ENCODE measurements at regions not wholly inside any gene's neighbourhood (a gene's known extent, or its start where the extent isn't known, plus 50 kb on each side); places are given as distances from the start of the nearest gene placed in this dataset.

DNA sequence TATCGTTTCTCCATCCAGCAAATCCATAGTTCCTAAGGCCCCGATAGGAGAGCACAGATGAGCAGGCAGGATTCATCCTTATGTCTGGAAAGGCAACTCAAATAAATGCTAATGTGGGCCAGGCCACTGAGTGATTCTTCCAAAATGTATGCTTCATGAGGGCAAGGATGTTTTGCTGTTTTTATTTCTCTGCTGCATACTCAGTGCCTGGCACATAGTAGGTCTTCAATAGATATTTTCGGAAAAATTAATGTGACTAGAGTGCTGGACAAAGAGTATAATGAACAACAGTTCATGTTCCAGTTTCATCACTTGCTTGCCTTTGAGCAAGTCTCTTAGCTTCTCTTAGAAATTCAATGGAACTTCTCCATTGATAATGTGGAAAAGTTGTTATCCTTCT, 357.7 kb downstream of the PRDM2 start:
- DNase-seq = no peak

DNA sequence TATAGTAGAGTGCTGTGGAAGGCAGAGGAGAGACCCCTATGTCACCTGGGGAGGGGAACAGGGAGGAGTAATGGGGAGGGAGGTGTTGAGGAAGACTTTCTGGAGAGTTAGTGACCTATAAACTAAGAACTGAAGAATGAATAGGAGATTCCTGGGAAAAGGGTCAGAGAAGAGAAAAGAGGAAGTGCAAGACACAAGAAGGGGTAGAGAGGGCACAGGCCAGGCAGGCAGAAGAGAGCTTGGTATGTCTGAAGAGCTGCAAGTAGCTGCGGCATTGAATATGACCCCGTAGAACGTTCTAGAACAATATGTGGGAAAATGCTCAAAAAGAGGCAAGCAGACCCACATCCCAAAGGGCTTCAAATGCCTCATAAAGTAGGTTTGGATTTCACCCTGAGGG, 361.2 kb downstream of the PRDM2 start:
- no peak for DNase-seq

DNA sequence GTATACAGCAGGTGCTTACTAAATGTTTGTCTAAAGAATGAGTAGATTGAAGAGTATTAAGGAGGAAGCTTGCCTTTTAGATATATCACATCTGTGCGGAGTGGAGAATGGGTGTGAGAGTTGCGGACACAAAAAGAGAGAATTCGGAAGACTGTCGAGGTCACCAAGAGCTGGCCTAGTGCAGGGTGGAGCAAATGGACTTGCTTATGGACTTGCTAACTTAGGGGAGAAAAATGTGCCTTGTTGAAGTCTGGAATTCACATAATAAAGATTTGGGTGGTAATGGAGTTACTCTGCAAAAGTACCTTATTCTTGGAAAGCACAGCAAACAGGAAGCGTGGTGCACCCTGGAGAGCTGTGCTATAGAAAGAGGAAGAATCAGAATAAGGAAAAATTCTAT, 361.7 kb downstream of the PRDM2 start:
- DNase-seq = no peak

DNA sequence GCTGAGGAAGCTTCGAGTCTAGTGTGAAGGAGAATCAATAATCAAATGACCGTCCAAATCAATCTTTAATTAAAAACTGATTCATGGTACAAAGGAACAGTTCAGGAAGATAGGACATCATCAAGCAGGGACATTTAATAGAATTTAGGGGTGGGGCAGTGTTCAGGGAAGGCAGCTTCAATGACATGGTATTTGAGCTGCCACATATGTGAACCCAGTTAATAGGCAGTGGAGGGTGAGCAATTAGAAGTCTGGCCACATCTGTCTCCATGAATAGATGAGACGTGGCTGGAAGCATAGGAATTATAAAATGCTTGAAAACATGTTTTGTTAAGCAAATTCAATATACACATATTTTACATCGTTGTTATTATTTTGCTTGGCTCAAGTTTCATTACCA, 362.7 kb downstream of the PRDM2 start:
- DNase-seq = no peak

DNA sequence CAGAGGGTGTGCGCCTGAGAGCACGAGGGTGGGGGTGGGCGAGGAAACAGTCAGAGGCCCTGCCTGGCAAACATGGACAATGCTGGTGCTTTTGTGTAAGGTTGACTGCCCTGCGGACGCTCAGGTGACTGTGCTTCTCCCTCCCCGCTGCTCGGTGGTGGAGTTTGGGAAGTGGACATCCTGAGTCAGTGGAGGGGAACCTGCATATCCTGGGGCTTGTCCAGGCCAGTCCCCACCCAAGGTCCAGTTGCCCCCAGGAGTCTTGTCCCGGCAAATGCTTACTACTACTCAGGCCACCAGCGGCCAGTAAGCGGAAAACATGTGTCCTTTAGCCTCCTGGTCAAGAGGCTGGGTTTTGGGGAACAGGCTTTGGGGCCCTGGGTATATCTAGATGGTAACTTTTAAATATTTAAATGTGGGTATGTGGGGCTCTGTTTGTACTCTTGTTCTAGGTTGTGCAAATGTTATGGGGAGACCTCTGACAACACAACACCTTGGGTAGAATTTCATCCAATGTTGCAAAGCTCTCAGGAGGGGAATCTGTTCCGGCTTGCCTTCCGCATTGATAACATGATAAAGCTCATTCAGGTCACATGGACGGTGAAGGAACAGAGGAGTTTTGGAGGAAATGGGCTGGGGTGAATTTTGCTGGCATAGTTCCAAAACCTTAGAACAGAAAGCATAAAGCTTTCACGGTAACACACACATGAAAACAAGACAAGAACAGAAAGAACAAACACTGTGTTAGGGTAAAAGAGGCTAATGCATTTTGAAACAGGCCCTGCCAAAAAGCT, 364.9 kb downstream of the PRDM2 start:
- no peak for DNase-seq

DNA sequence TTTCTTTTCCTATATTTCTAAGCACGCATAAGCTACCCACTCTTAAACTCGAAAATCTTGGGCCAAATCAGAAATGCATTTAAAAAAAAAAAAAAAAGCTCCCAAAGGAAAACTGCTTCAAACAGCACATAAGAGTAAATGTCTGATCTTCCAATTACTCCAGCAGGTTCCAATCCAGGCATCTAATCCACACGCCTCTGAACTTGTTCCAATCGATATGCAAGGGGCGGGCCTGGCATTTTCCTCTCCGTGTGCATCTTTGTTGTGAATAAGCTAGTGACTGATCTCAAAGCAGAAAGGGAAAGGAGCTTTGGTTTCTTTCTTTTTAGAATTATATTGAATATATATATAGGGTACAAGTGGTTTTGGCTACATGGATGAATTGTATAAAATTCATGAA, 365.5 kb downstream of the PRDM2 start:
- no peak for DNase-seq

DNA sequence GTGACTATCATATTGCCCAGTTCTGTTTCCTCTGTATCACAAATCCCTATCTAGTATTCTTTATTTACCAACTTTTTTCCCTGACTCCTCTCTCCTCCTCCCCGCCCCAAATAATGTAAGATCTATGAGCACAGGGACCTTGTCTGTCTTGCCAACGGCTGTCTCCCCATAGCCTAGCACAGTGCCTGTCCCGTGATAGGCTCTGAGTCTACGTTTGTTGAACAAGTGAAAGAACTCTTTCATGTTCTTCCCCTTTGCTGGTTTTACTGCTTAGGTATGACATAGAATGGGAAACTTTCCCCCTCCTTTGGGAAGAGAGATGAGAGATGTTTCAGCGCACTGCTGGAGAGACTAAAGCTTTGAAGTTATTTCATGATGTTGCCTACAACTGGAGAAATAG, 367.0 kb downstream of the PRDM2 start:
- DNase-seq = no peak

DNA sequence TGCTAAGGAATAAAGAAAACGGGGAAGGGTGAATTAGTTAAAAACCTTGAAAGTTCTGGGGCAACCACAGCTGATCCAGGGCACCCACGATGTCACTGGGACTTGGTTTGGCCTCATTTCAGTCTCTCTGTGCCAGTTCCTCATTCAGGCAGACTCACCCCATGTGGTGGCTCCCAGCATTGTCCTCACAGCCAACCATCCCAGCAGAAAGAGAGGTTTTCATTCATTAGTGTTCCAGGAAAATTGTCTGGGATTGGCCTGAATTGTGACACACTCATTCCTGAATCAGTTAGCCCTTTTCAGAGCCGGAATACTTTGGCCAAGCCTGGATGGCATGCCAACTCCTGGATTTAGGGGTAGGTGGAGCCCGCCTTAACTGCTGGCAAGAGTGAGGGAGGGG, 367.7 kb downstream of the PRDM2 start:
- DNase-seq = no peak

DNA sequence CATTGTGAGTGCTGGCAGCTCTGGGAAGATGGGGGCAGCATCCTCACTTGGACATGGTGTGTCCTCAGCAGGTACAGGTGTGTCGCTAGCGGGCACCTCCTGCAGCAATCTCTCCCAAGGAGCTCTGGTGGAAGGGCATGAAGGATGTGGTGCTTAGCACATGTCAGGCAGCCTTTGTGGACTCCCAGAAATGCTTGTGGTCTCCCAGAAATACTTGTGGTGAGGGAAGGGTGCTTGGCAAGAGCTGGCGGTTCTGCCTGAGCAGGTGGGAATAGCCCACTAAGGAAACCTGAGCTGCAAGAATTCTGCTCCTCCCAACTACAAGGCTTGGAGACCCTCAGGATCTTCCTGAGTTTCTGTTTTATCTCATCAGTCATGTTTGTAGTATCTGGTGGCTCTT, 371.6 kb downstream of the PRDM2 start:
- DNase-seq = no peak

DNA sequence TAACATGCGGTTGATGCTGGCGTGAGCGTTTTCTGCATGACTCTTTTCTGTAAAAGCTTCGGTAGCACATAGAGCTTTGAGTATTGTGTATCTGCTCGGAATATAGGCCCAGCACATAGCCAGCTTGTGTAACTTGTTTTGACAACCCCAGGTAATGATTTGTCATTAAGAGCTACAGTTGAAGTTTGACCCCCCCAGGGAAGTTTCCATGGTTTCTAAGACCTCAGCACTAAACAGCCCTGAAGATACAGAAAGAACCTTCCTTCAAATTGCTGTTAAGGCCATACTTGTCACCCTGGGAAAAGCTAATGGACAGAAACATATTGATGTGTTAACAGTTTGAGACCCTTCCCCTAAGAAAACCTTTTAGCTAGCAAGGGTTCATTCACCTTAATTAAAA, 380.7 kb downstream of the PRDM2 start:
- no peak for DNase-seq

DNA sequence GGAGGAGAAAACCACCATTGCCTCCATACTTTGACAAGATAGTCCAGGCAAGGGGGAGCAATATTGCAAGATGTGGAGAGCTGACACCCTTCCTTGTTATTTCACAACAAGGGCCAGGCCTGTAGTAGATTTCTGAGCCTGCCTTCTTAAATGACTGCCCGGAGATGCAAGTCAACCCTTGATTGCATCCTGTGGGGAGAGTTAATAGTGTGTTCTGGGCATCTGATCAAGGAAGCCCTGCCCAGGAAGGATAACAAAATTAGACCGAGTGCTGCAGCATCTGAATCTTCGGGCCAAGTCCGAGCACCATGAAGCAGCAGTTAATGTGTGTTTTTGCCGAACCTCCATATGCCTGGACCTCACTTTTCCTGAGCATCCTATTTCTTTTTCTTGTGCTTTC, 382.3 kb downstream of the PRDM2 start:
- no peak for DNase-seq

DNA sequence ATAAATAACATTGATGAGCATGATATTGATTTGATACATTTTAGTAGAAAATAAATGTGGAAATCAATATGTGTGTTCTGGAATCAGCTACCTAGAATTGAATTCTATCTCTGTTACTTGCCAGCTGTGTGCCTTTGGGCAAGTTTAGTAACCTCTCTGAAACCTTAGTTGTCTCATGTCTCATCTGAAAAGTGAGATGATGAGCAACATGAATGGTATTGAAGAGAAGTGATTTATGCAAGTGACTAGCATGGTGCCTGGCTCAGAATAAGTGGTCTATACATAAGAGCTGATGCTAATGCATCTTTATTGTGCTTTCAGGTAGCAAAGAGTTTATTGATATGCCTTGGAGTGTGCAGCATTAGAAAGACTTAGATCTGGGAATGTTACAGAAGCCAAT, 383.3 kb downstream of the PRDM2 start:
- DNase-seq = no peak

DNA sequence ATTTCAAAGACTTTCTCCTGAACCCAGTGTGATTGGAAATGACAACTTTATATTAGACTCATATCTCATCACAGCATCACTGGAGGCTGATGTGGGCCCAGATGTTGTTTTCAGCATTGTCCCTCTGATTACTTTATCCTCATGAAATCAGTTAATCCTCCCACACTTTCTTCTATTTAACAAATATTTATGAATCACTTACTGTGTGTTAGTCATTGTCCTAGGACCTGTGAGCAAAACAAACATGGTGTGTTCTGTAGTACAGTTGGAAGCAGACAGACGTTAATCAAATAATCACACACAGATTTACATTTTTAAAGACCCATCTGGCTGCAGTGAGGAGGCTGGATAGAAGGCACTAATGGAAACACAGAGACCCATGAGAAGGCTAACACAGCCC, 383.7 kb downstream of the PRDM2 start:
- no peak for DNase-seq

DNA sequence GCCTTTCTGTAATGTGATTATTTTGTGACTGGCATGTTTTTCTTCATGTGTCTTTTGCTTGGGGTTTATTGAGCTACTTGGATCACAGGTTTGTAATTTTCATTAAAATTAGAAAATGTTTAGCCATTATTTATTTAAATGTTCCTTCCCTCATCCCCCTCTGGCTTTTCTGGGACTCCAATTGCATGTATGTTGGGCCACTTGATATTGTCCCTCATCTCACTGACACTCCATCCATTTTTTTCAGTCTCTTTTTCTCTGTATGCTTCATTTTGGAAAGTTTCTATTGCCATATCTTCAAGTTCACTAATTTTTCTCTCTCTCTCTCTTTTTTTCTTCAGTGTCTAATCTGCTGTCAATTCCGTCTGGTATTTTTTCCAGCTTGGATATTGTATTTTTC, 390.1 kb downstream of the PRDM2 start:
- DNase-seq = no peak

DNA sequence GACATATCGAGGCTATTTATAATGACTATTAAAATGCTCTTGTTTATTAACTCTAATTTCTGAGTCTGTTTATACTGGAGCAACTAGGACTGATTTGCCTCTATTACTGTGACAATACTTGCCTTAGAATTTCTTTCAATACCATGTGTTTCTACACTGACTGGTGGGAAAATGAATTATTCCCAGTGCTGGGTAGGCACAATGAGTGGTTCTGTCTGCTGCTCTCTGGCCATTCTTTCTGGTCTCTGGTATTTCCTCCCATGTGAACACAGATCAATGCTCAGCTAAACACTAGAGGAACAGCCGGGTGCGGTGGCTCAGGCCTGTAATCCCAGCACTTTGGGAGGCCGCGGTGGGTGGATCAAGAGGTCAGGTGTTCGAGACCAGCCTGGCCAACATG, 390.5 kb downstream of the PRDM2 start:
- DNase-seq = no peak

DNA sequence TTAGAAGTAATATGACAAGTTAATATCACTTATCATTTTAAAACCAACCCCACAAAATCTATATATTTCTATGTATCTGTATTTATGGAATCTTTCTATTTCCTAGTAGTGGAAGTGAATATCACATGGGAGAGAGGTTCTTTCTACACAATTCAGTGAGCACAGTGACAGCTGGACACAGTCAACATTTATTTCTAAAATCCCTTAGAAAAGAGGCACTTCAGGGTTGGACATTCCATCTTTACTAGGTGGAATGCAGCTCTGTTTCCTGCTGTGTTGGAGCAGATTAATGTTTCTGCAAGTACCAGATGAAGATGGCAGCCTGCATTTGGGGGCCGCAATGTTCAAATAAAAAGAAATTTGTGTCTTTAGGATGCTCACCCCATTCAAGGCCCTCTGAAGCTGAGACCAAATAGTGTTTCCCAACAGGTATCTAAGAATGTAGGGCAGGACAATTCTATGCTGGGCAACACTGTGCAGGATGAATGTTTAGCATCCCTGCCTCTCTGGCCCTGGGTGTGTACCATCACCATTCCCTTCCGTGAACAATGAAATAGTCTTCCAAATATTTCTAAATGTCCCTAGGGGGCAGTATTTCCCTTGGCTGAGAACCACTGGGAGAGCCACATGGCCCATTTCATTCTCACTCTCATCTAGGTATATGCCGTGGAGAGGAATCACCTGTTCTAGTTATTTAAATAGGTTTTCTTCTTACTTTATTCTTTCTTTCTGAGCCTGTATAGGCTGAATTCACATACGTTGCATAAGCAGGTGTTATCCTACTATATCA, 394.8 kb downstream of the PRDM2 start:
- DNase-seq = no peak

DNA sequence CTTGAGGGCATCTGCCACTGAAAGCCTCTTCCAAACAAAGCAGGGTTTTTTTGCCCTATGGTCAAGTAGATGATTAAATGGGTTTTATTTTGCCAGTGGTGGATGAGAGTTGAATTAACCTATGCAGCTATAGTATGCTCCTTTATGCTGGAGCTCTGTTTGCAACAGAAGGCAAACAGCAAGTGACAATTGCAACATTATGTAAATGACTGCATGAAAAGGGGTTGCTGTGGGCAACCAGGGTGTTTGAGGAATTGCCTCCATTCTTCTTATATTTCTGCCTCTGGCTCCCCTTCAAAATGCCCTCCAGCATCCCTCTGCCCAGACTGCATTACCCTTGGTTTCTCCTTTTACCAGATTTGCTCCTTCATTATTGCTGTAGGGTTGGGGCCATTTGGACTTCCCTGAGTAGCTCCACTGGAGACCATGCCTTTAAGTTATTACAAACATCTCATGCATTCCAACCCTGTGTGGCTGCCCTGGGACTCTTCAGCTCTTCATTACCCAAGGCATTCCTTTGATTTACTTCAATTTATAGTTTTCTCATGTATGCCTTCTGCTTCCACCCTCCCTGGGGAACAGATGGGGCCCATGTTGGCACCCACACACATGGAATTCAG, 398.4 kb downstream of the PRDM2 start:
- DNase-seq = no peak

DNA sequence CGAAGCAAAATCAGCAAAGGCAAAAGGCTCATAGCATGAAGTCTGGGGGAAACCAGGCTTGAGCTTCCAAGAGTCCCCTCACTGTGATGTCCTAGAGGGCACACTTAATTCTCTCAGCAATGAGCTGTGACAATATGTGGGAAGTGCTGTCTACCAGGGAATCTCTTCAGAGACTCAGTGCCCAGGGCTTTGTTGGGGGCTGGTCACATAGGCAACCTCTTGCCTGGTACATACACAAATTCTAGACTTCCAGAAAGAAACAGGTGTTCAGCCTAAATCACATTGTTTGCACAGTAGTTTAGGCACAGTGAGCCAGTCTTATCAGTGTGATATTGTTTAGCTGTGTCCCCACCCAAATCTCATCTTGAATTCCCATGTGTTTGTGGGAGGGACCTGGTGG, 400.5 kb downstream of the PRDM2 start:
- no peak for DNase-seq

DNA sequence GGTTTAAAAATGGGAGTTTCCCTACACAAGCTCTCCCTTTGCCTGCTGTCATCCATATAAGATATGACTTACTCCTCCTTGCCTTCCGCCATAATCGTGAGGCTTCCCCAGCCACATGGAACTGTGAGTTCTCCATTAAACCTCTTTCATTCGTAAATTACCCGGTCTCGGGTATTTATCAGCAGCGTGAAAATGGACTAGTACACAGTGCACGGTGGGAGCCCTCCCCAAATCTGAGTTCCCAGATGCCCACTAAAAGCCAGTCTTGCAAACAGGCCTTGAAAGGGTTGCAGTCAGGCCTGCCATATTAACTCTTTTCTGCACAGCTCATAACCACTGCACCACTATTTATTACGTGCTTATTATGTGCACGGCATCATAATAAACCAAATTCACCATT, 400.9 kb downstream of the PRDM2 start:
- no peak for DNase-seq

DNA sequence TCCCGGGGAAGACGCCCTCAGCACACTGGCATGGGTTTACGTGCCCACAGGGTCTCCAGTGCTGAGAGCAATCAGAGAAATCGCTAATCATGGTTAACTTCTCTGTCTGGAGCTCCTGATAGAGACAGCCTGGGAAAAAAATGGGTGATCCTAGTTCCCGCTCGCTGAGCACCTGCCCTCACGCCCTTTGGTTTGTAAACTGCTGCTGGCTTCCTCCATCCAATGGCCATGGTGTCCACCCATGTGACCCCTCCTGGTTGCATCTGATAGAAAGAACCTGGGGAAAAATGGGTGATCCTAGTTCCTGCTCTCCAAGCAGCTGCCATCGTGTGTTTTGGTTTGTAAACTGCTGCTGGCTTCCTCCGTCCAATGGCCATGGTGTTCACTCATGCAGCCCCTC, 402.2 kb downstream of the PRDM2 start:
- DNase-seq = no peak

DNA sequence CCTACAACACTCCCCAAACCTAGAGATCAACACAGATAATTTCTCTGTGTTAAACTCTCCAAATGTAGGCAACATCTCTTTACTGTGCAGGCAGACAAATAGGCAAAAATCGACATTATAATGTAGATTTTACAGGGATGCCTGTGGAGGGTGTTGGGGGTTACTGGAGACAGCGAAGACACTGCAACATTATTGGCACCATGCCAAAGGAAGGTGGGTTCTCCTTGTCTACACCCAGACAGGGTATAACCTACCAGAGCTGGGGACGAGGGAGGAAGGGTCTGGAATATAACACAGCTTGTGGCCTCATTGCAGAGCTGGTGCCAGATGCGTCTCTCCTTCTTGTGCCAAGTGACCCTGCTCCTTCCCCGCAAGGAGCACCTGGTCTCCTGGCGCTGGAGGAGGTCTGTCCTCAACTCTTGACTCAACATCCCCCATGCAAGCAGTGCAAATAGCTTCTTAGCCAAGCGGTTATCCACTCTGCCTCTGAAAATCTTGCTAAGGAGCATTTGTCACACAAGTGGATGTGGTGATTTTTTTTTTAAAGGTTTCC, 404.0 kb downstream of the PRDM2 start:
- no peak for DNase-seq

DNA sequence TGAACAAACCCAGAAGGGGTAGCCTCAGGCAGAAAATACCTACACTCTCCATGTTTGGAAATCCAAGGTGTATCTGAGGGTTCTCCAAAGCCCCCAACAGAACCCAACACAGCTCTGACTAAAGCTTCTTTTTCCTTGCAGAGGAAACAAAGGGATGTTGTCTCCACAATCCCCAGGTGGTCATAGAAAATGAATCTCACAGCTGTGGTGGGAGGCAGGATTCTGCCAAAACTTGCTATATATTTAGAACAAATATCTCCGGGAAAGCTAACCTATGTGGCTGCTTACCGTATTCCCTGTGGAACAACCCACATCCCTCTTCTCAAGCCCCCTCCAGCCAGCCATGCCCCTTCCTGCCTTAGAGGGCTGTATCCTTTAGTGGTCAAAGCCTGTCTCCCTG, 406.1 kb downstream of the PRDM2 start:
- no peak for DNase-seq

DNA sequence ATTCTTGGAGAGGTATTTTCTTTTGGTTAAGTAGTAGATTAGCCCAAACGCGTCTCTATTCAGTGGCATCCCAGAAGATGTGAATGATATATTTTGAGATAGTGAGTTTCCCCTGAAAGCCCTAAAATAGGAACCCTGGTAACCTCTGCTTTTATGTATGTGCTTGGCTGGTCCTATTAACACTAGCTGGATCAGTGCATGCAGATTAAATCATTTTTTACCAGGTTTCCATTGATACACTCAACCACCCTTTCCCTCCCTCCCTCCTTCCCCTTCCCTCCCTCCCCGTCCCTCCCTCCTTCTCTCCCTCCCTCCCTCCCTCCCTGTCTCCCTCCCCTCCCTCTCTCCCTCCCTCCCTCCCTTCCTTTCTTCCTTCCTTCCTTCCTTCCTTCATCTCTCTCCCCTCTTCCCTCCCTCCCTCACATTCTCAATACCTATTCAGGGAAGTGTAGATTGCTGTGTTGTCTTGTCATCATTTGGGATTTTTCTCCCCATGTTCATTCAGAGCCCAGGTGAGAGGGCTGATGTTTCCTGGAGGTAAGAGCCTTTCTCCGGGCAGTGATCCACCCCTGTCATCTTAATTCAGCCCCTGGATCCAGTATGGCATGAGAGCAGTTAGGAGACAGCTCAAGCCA, 406.8 kb downstream of the PRDM2 start:
- DNase-seq = no peak

Data from activated naive CD4-positive, alpha-beta T cell (primary cell).